GM18870 (cell line): ENCODE measurements at regions not wholly inside any gene's neighbourhood (a gene's known extent, or its start where the extent isn't known, plus 50 kb on each side); places are given as distances from the start of the nearest gene placed in this dataset.
"Not testable (repeated sequence)": the region's sequence is repeated elsewhere in the genome, so short reads cannot be mapped to it uniquely, and the experiment has no call there.

Experiments
- ATAC-seq: cut with Tn5 transposase; IDR thresholded peaks from one replicate; pipeline ENCODE4 v1.9.1; 2021; ENCODE audit warnings: moderate library complexity; ENCODE audit not compliant: unreplicated experiment

- no peak for ATAC-seq
Measured at GRCh38 chr6:139470997-139471396, 96.5 kb upstream of the CITED2 start.

GRCh38 chr6:139468178-139468819 lies 93.9 kb upstream of the CITED2 start:
- no peak for ATAC-seq

- no peak for ATAC-seq
Measured at GRCh38 chr6:139457476-139457875, 83.0 kb upstream of the CITED2 start.

- no peak for ATAC-seq
Measured at GRCh38 chr6:139452148-139452876, 77.9 kb upstream of the CITED2 start.

GRCh38 chr6:139449611-139450000 lies 75.2 kb upstream of the CITED2 start:
- no peak for ATAC-seq

GRCh38 chr6:139448998-139449610 lies 74.7 kb upstream of the CITED2 start:
- no peak for ATAC-seq

- ATAC-seq, result peak; percentile 96
Measured at GRCh38 chr6:139448051-139448649, 73.7 kb upstream of the CITED2 start.

GRCh38 chr6:139447656-139447975 lies 73.2 kb upstream of the CITED2 start:
- no peak for ATAC-seq

GRCh38 chr6:139446768-139447655 lies 72.6 kb upstream of the CITED2 start:
- no peak for ATAC-seq

- no peak for ATAC-seq
Measured at GRCh38 chr6:139446138-139446715, 71.8 kb upstream of the CITED2 start.

GRCh38 chr6:139444273-139444787 lies 69.9 kb upstream of the CITED2 start:
- not testable (repeated sequence) for ATAC-seq

GRCh38 chr6:139443231-139444112 lies 69.0 kb upstream of the CITED2 start:
- ATAC-seq, result no peak

GRCh38 chr6:139442188-139442671 lies 67.8 kb upstream of the CITED2 start:
- ATAC-seq, result no peak

- ATAC-seq, result no peak
Measured at GRCh38 chr6:139439349-139439748, 64.9 kb upstream of the CITED2 start.

GRCh38 chr6:139438775-139439174 lies 64.3 kb upstream of the CITED2 start:
- no peak for ATAC-seq

- ATAC-seq, result no peak
Measured at GRCh38 chr6:139436957-139437348, 62.5 kb upstream of the CITED2 start.

GRCh38 chr6:139436200-139436956 lies 61.9 kb upstream of the CITED2 start:
- no peak for ATAC-seq

GRCh38 chr6:139433631-139434419 lies 59.4 kb upstream of the CITED2 start:
- ATAC-seq, result no peak
